Esophagus muscularis mucosa (tissue), 4 donors: ENCODE measurements at regions not wholly inside any gene's neighbourhood (a gene's known extent, or its start where the extent isn't known, plus 50 kb on each side); places are given as distances from the start of the nearest gene placed in this dataset.

ENCODE experiments used
- CTCF ChIP-seq, 3 experiments: fragments of 200-600 bp in 2 of 3; fragments of 450-650 bp in 1 of 3; sonication (generic) in 2 of 3; IDR thresholded peaks; one replicate each; pipeline ENCODE4 v1.5.1; 2017 to 2019; ENCODE audit warnings: antibody characterized with exemption in 3 of 3, mild to moderate bottlenecking in 2 of 3, moderate library complexity in 1 of 3
- EP300 ChIP-seq: sonication (generic); formaldehyde crosslinking; IDR thresholded peaks from one replicate; pipeline ENCODE4 v1.6.1; 2017; ENCODE audit warnings: antibody characterized with exemption
- POLR2AphosphoS5 ChIP-seq, 2 donors: sonication (generic); formaldehyde crosslinking; IDR thresholded peaks; one replicate each; pipeline ENCODE4 v1.6.1; 2017; ENCODE audit warnings: antibody characterized with exemption in 2 of 2

- TF ChIP-seq CTCF (IDR thresholded peaks at IDR 0.05) (no peak), EP300 (no peak), POLR2AphosphoS5 (IDR thresholded peaks at IDR 0.05) (no peak)
Observed at GRCh38 chr2:62430146-62430545, 75.8 kb downstream of the TMEM17 start.
